Heart right ventricle (tissue), 16 donors: ENCODE measurements at regions not wholly inside any gene's neighbourhood (a gene's known extent, or its start where the extent isn't known, plus 50 kb on each side); places are given as distances from the start of the nearest gene placed in this dataset.

ENCODE experiments used
- ATAC-seq, 8 donors: fragments of 200-7000 bp; cut with Tn5 transposase; one replicate each; pipeline ENCODE4 v1.9.1; 2020; ENCODE audit warnings: mild to moderate bottlenecking in 8 of 8, moderate library complexity in 8 of 8, moderate number of reproducible peaks in 1 of 8
- DNase-seq, 2 donors: peaks; one replicate each; pipeline ENCODE4 v3.0.0-alpha.2; 2020
- H3K27ac ChIP-seq, 10 donors: fragments of 200-600 bp; sonication (generic) in 2 of 10; one replicate each; pipeline versions ENCODE4 v1.5.0 to v1.8.0; 2020 to 2022; ENCODE audit warnings: mild to moderate bottlenecking in 3 of 10
- H3K27me3 ChIP-seq, 7 donors: fragments of 200-600 bp; one replicate each; pipeline ENCODE4 v1.8.0; 2021 to 2022; ENCODE audit warnings: mild to moderate bottlenecking in 2 of 7
- H3K36me3 ChIP-seq, 9 donors: fragments of 200-600 bp; sonication (generic) in 1 of 9; one replicate each; pipeline versions ENCODE4 v1.5.0 to v1.8.0; 2020 to 2022; ENCODE audit warnings: mild to moderate bottlenecking in 2 of 9
- H3K4me1 ChIP-seq, 9 donors: fragments of 200-600 bp; sonication (generic) in 1 of 9; one replicate each; pipeline versions ENCODE4 v1.5.0 to v1.8.0; 2020 to 2022; ENCODE audit warnings: mild to moderate bottlenecking in 4 of 9
- H3K4me3 ChIP-seq, 10 donors: fragments of 200-600 bp; sonication (generic) in 2 of 10; one replicate each; pipeline versions ENCODE4 v1.5.0 to v1.8.0; 2020 to 2022; ENCODE audit warnings: mild to moderate bottlenecking in 7 of 10, moderate library complexity in 2 of 10
- H3K9me3 ChIP-seq, 11 donors: fragments of 200-600 bp in 10 of 11; sonication (generic) in 2 of 11; one replicate each; pipeline versions ENCODE4 v1.5.0 to v1.8.0; 2013 to 2022; ENCODE audit warnings: mild to moderate bottlenecking in 2 of 11, control low read depth in 1 of 11, moderate library complexity in 1 of 11
- CTCF ChIP-seq, 9 donors: fragments of 200-600 bp; sonication (generic) in 2 of 9; IDR thresholded peaks; one replicate each; pipeline versions ENCODE4 v1.5.0 to v1.8.0; 2021 to 2022; ENCODE audit warnings: antibody characterized with exemption in 9 of 9, mild to moderate bottlenecking in 5 of 9, moderate library complexity in 1 of 9
- WGBS, 2 donors: extraction: QIAGEN DNeasy Blood & Tissue Kit; methylation state at CpG; one replicate each; pipeline ENCODE4 v1.1.7; 2013; ENCODE audit warnings: inconsistent platforms in 1 of 2; 5-methylcytosine and 5-hydroxymethylcytosine counted together
- intact Hi-C, 10 donors: fragments of 100-400 bp; cut with DNase I; formaldehyde crosslinking; loops; one replicate each; pipeline versions ENCODE4 v1.11.1 to v1.14.2; 2022
- donor health status: Arrhythmogenic right ventricular cardiomyopathy.
- donor health status: ischemic (EF 13 %, LVEDD 7.1; RV severe dilation, severe dysfunction).
- donor health status: healthy with polysubstance abuse.
- donor health status: DM: no; HTN: yes; CAD: no.
- donor health status: DM: no; HTN: no; CAD: no.
- donor health status: ischemic (EF 25% LVEDD 6.9; RV normal size, moderate dysfunction).
- donor health status: ischemic (EF 25% LVEDD 5.7; RV mildly dilated, moderate dysfunction).
- donor health status: healthy.
- donor health status: DM: yes; HTN: yes; CAD: no.
- donor health status: Ischemic cardiomyopathy.
- donor health status: ischemic (EF 35%, LVEDD 5.7; RV mildly dilated, moderate dysfunction).
- donor health status: nonischemic (EF 11% LVEDD 7.7; RV severe dilation, severe dysfunction).
- donor health status: DM: yes; HTN: yes; CAD: no.
- donor health status: PGD.
- donor health status: ischemic (EF 29% LVEDD 5.4; RV normal size, mild dysfunction).
- donor health status: nonischemic (EF 23%, LVEDD 6.1; RV moderate dilation, normal function).

- intact Hi-C loops, result no loop called here
- Histone ChIP-seq H3K4me1 (no peaks in the 10 kb centered on the region), H3K4me3 (no peak overlapping the region), H3K27ac (no peak overlapping the region), H3K36me3 (no peaks in the 10 kb centered on the region), H3K27me3 (no peaks in the 10 kb centered on the region), H3K9me3 (peaks cover 0 to 7% (median 0%) of the 10 kb centered on the region in 11 donors)
- DNase-seq, result no peak
- no peak for ATAC-seq
- no peak for TF ChIP-seq CTCF (IDR thresholded peaks at IDR 0.05)
Observed at GRCh38 chr9:7481570-7481969, 318.0 kb downstream of the DMAC1 start.

DNA sequence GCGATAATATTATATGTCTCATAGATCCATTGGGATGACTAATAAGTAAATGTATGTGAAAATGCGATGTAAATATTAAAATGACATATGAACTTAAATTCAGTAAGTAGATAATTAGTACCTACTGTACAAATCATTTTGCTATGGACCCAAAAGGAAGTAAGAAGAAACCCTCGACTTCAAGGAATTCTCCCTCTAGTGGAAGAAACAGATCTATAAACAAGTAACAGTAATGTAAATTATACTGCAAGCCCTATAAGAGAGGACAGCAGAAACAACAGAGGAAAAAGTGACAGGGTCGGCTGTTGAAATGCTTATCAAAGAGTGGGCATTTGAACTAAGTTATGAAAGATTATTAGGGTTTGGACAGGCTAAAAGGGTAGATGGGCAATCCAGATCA lies 320.3 kb downstream of the DMAC1 start:
- no peaks in the 10 kb centered on the region for H3K4me1 ChIP-seq
- no peak for ATAC-seq
- intact Hi-C loops, result no loop called here

GRCh38 chr9:7478646-7479045 lies 320.9 kb downstream of the DMAC1 start:
- Histone ChIP-seq H3K36me3 (no peaks in the 10 kb centered on the region), H3K27me3 (no peaks in the 10 kb centered on the region), H3K9me3 (peaks cover 0 to 7% (median 0%) of the 10 kb centered on the region in 11 donors), H3K4me3 (no peak overlapping the region), H3K4me1 (no peaks in the 10 kb centered on the region), H3K27ac (no peak overlapping the region)
- no peak for ATAC-seq
- intact Hi-C loops, result no loop called here
- DNase-seq, result no peak
- 90 to 97% methylated on average over 2 of the region's 2 CpGs for WGBS, 2 donors
- TF ChIP-seq CTCF (IDR thresholded peaks at IDR 0.05), result no peak

More for the DNA sequence above, 320.3 kb downstream of the DMAC1 start:
- DNase-seq, result no peak
- TF ChIP-seq CTCF (IDR thresholded peaks at IDR 0.05), result no peak
- H3K27me3 ChIP-seq, result no peaks in the 10 kb centered on the region
- peaks cover 0 to 7% (median 0%) of the 10 kb centered on the region in 11 donors for H3K9me3 ChIP-seq
- no peak overlapping the region for H3K4me3 ChIP-seq
- no peak overlapping the region for H3K27ac ChIP-seq
- 80 to 83% methylated on average over 4 of the region's 4 CpGs for WGBS, 2 donors
- H3K36me3 ChIP-seq, result no peaks in the 10 kb centered on the region

GRCh38 chr9:7467186-7467585 lies 332.4 kb downstream of the DMAC1 start:
- no peak for ATAC-seq
- Histone ChIP-seq H3K27me3 (no peaks in the 10 kb centered on the region), H3K4me1 (no peaks in the 10 kb centered on the region), H3K9me3 (no peaks in the 10 kb centered on the region), H3K27ac (no peak overlapping the region), H3K36me3 (no peaks in the 10 kb centered on the region), H3K4me3 (no peak overlapping the region)
- intact Hi-C loops, result loop anchor here in 1 of 10 donors (10.0 kb wide), 1 partner anchor 58 kb away; no protein-coding TSS in a partner anchor
- no peak for DNase-seq
- WGBS, 2 donors, result 74 to 80% methylated on average over 2 of the region's 2 CpGs
- TF ChIP-seq CTCF (IDR thresholded peaks at IDR 0.05), result no peak
